ENCODE measurements at regions not wholly inside any gene's neighbourhood (a gene's known extent, or its start where the extent isn't known, plus 50 kb on each side); places are given as distances from the start of the nearest gene placed in this dataset.

- no peaks in the 10 kb centered on the region for H3K27me3 ChIP-seq (ENCODE audit: control insufficient read depth, insufficient read depth, low read length)
Measured at GRCh38 chr1:37288900-37289299, 185.5 kb upstream of the ZC3H12A start.

GRCh38 chr1:37290718-37291117 is 183.7 kb upstream of the ZC3H12A start:
- H3K9me3 ChIP-seq (ENCODE audit: control insufficient read depth, low read depth, low read length): no peaks in the 10 kb centered on the region
- no peak overlapping the region for H3K9ac ChIP-seq (ENCODE audit: low read length)
- no peak overlapping the region for H3K27ac ChIP-seq (ENCODE audit: low read length)
- H3K4me1 ChIP-seq (ENCODE audit: control insufficient read depth, low read depth, low read length): no peaks in the 10 kb centered on the region
- no peaks in the 10 kb centered on the region for H3K36me3 ChIP-seq (ENCODE audit: control insufficient read depth, low read depth, low read length)
- H3K4me3 ChIP-seq (ENCODE audit: low read length): no peak overlapping the region
- H3K27me3 ChIP-seq (ENCODE audit: control insufficient read depth, insufficient read depth, low read length): no peaks in the 10 kb centered on the region

More at GRCh38 chr1:37288900-37289299, 185.5 kb upstream of the ZC3H12A start:
- no peak overlapping the region for H3K27ac ChIP-seq (ENCODE audit: low read length)
- no peaks in the 10 kb centered on the region for H3K9me3 ChIP-seq (ENCODE audit: control insufficient read depth, low read depth, low read length)
- H3K9ac ChIP-seq (ENCODE audit: low read length): no peak overlapping the region
- H3K4me3 ChIP-seq (ENCODE audit: low read length): no peak overlapping the region
- no peaks in the 10 kb centered on the region for H3K36me3 ChIP-seq (ENCODE audit: control insufficient read depth, low read depth, low read length)
- no peaks in the 10 kb centered on the region for H3K4me1 ChIP-seq (ENCODE audit: control insufficient read depth, low read depth, low read length)

GRCh38 chr1:37292789-37293188 is 181.6 kb upstream of the ZC3H12A start:
- Histone ChIP-seq H3K4me1 (ENCODE audit: control insufficient read depth, low read depth, low read length) (no peaks in the 10 kb centered on the region), H3K27ac (ENCODE audit: low read length) (no peak overlapping the region), H3K4me3 (ENCODE audit: low read length) (no peak overlapping the region), H3K36me3 (ENCODE audit: control insufficient read depth, low read depth, low read length) (no peaks in the 10 kb centered on the region), H3K27me3 (ENCODE audit: control insufficient read depth, insufficient read depth, low read length) (no peaks in the 10 kb centered on the region), H3K9ac (ENCODE audit: low read length) (no peak overlapping the region), H3K9me3 (ENCODE audit: control insufficient read depth, low read depth, low read length) (no peaks in the 10 kb centered on the region)

GRCh38 chr1:37294096-37294495 is 180.3 kb upstream of the ZC3H12A start:
- Histone ChIP-seq H3K27me3 (ENCODE audit: control insufficient read depth, insufficient read depth, low read length) (no peaks in the 10 kb centered on the region), H3K4me1 (ENCODE audit: control insufficient read depth, low read depth, low read length) (no peaks in the 10 kb centered on the region), H3K4me3 (ENCODE audit: low read length) (no peak overlapping the region), H3K9ac (ENCODE audit: low read length) (no peak overlapping the region), H3K36me3 (ENCODE audit: control insufficient read depth, low read depth, low read length) (no peaks in the 10 kb centered on the region), H3K9me3 (ENCODE audit: control insufficient read depth, low read depth, low read length) (no peaks in the 10 kb centered on the region), H3K27ac (ENCODE audit: low read length) (no peak overlapping the region)

GRCh38 chr1:37294529-37294928 is 179.9 kb upstream of the ZC3H12A start:
- Histone ChIP-seq H3K9ac (ENCODE audit: low read length) (no peak overlapping the region), H3K9me3 (ENCODE audit: control insufficient read depth, low read depth, low read length) (no peaks in the 10 kb centered on the region), H3K27ac (ENCODE audit: low read length) (no peak overlapping the region), H3K4me3 (ENCODE audit: low read length) (no peak overlapping the region), H3K4me1 (ENCODE audit: control insufficient read depth, low read depth, low read length) (no peaks in the 10 kb centered on the region), H3K27me3 (ENCODE audit: control insufficient read depth, insufficient read depth, low read length) (no peaks in the 10 kb centered on the region), H3K36me3 (ENCODE audit: control insufficient read depth, low read depth, low read length) (no peaks in the 10 kb centered on the region)

- H3K27me3 ChIP-seq (ENCODE audit: control insufficient read depth, insufficient read depth, low read length): no peaks in the 10 kb centered on the region
Measured at GRCh38 chr1:37298769-37299168, 175.6 kb upstream of the ZC3H12A start.

GRCh38 chr1:37299216-37299615 is 175.2 kb upstream of the ZC3H12A start:
- H3K9ac ChIP-seq (ENCODE audit: low read length): no peak overlapping the region
- H3K36me3 ChIP-seq (ENCODE audit: control insufficient read depth, low read depth, low read length): no peaks in the 10 kb centered on the region
- H3K9me3 ChIP-seq (ENCODE audit: control insufficient read depth, low read depth, low read length): no peaks in the 10 kb centered on the region
- no peaks in the 10 kb centered on the region for H3K27me3 ChIP-seq (ENCODE audit: control insufficient read depth, insufficient read depth, low read length)
- no peak overlapping the region for H3K27ac ChIP-seq (ENCODE audit: low read length)
- no peak overlapping the region for H3K4me3 ChIP-seq (ENCODE audit: low read length)
- no peaks in the 10 kb centered on the region for H3K4me1 ChIP-seq (ENCODE audit: control insufficient read depth, low read depth, low read length)

More at GRCh38 chr1:37298769-37299168, 175.6 kb upstream of the ZC3H12A start:
- H3K9me3 ChIP-seq (ENCODE audit: control insufficient read depth, low read depth, low read length): no peaks in the 10 kb centered on the region
- no peaks in the 10 kb centered on the region for H3K36me3 ChIP-seq (ENCODE audit: control insufficient read depth, low read depth, low read length)
- no peaks in the 10 kb centered on the region for H3K4me1 ChIP-seq (ENCODE audit: control insufficient read depth, low read depth, low read length)
- H3K4me3 ChIP-seq (ENCODE audit: low read length): no peak overlapping the region
- H3K9ac ChIP-seq (ENCODE audit: low read length): no peak overlapping the region
- H3K27ac ChIP-seq (ENCODE audit: low read length): no peak overlapping the region

GRCh38 chr1:37303884-37304574 is 170.4 kb upstream of the ZC3H12A start:
- Histone ChIP-seq H3K27me3 (ENCODE audit: control insufficient read depth, insufficient read depth, low read length) (no peaks in the 10 kb centered on the region), H3K27ac (ENCODE audit: low read length) (no peak overlapping the region)

GRCh38 chr1:37305108-37305507 is 169.3 kb upstream of the ZC3H12A start:
- Histone ChIP-seq H3K27ac (ENCODE audit: low read length) (no peak overlapping the region), H3K4me3 (ENCODE audit: low read length) (no peak overlapping the region), H3K36me3 (ENCODE audit: control insufficient read depth, low read depth, low read length) (no peaks in the 10 kb centered on the region), H3K9ac (ENCODE audit: low read length) (no peak overlapping the region), H3K9me3 (ENCODE audit: control insufficient read depth, low read depth, low read length) (no peaks in the 10 kb centered on the region), H3K27me3 (ENCODE audit: control insufficient read depth, insufficient read depth, low read length) (no peaks in the 10 kb centered on the region), H3K4me1 (ENCODE audit: control insufficient read depth, low read depth, low read length) (peaks cover 4% of the 10 kb centered on the region)

More at GRCh38 chr1:37303884-37304574, 170.4 kb upstream of the ZC3H12A start:
- Histone ChIP-seq H3K36me3 (ENCODE audit: control insufficient read depth, low read depth, low read length) (no peaks in the 10 kb centered on the region), H3K4me3 (ENCODE audit: low read length) (no peak overlapping the region), H3K9me3 (ENCODE audit: control insufficient read depth, low read depth, low read length) (no peaks in the 10 kb centered on the region), H3K9ac (ENCODE audit: low read length) (no peak overlapping the region), H3K4me1 (ENCODE audit: control insufficient read depth, low read depth, low read length) (peaks cover 4% of the 10 kb centered on the region)

- H3K9ac ChIP-seq (ENCODE audit: low read length): no peak overlapping the region
- no peak overlapping the region for H3K4me3 ChIP-seq (ENCODE audit: low read length)
- H3K27ac ChIP-seq (ENCODE audit: low read length): no peak overlapping the region
- no peaks in the 10 kb centered on the region for H3K36me3 ChIP-seq (ENCODE audit: control insufficient read depth, low read depth, low read length)
- H3K27me3 ChIP-seq (ENCODE audit: control insufficient read depth, insufficient read depth, low read length): no peaks in the 10 kb centered on the region
- H3K4me1 ChIP-seq (ENCODE audit: control insufficient read depth, low read depth, low read length): peaks cover 4% of the 10 kb centered on the region
- H3K9me3 ChIP-seq (ENCODE audit: control insufficient read depth, low read depth, low read length): no peaks in the 10 kb centered on the region
Measured at GRCh38 chr1:37305841-37306240, 168.5 kb upstream of the ZC3H12A start.

- no peaks in the 10 kb centered on the region for H3K36me3 ChIP-seq (ENCODE audit: control insufficient read depth, low read depth, low read length)
- no peak overlapping the region for H3K4me3 ChIP-seq (ENCODE audit: low read length)
- H3K4me1 ChIP-seq (ENCODE audit: control insufficient read depth, low read depth, low read length): peaks cover 4% of the 10 kb centered on the region
- no peak overlapping the region for H3K27ac ChIP-seq (ENCODE audit: low read length)
- no peaks in the 10 kb centered on the region for H3K9me3 ChIP-seq (ENCODE audit: control insufficient read depth, low read depth, low read length)
- no peak overlapping the region for H3K9ac ChIP-seq (ENCODE audit: low read length)
- no peaks in the 10 kb centered on the region for H3K27me3 ChIP-seq (ENCODE audit: control insufficient read depth, insufficient read depth, low read length)
Measured at GRCh38 chr1:37306461-37306860, 167.9 kb upstream of the ZC3H12A start.

GRCh38 chr1:37306871-37307270 is 167.5 kb upstream of the ZC3H12A start:
- Histone ChIP-seq H3K9ac (ENCODE audit: low read length) (no peak overlapping the region), H3K27me3 (ENCODE audit: control insufficient read depth, insufficient read depth, low read length) (no peaks in the 10 kb centered on the region), H3K4me3 (ENCODE audit: low read length) (no peak overlapping the region), H3K9me3 (ENCODE audit: control insufficient read depth, low read depth, low read length) (no peaks in the 10 kb centered on the region), H3K27ac (ENCODE audit: low read length) (no peak overlapping the region), H3K36me3 (ENCODE audit: control insufficient read depth, low read depth, low read length) (no peaks in the 10 kb centered on the region), H3K4me1 (ENCODE audit: control insufficient read depth, low read depth, low read length) (peaks cover 4% of the 10 kb centered on the region)
